Mammary epithelial cell (primary cell): ENCODE measurements at regions not wholly inside any gene's neighbourhood (a gene's known extent, or its start where the extent isn't known, plus 50 kb on each side); places are given as distances from the start of the nearest gene placed in this dataset.

Experiments used
- EZH2 ChIP-seq: IDR thresholded peaks from 2 replicates; pipeline ENCODE4 v1.6.1; 2012; ENCODE audit warnings: low read length, inconsistent platforms, borderline replicate concordance
- TF ChIP-seq, protein P1 (sequence below), 2 donors: IDR thresholded peaks in 1 of 2; conservative IDR thresholded peaks in 1 of 2; 2 replicates each; pipeline ENCODE4 v1.5.1; 2011 to 2012; ENCODE audit warnings: inconsistent platforms in 2 of 2, low read length in 2 of 2, mild to moderate bottlenecking in 2 of 2, control low read depth in 1 of 2, low read depth in 1 of 2; ENCODE audit not compliant: insufficient read depth in 1 of 2; ENCODE audit errors: extremely low read depth in 1 of 2

DNA sequence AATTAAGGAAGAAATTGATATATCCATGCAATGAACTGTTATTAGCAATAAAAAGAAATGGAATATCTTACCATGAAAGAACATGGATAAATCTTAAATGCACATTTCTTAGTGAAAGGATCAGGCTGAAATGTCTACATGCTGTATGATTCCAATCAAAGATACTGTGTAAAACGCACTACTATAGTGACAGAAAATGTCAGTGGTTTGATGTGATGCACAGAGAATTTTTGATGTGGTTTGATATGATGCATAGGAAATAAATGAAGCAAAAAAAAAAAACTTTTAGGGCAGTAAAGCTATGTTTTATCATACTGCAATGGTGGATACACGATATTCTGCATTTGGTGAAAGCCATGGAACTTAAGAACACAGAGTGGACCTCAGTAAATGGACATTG lies 547.6 kb downstream of the GABRG1 start:
- TF ChIP-seq, protein P1, sequence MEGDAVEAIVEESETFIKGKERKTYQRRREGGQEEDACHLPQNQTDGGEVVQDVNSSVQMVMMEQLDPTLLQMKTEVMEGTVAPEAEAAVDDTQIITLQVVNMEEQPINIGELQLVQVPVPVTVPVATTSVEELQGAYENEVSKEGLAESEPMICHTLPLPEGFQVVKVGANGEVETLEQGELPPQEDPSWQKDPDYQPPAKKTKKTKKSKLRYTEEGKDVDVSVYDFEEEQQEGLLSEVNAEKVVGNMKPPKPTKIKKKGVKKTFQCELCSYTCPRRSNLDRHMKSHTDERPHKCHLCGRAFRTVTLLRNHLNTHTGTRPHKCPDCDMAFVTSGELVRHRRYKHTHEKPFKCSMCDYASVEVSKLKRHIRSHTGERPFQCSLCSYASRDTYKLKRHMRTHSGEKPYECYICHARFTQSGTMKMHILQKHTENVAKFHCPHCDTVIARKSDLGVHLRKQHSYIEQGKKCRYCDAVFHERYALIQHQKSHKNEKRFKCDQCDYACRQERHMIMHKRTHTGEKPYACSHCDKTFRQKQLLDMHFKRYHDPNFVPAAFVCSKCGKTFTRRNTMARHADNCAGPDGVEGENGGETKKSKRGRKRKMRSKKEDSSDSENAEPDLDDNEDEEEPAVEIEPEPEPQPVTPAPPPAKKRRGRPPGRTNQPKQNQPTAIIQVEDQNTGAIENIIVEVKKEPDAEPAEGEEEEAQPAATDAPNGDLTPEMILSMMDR (conservative IDR thresholded peaks at IDR 0.05 in 1 of 2, IDR thresholded peaks at IDR 0.05 in 1 of 2; ENCODE audit: extremely low read depth in 1 of 2, insufficient read depth in 1 of 2, low read depth in 1 of 2, low read length in 2 of 2) = no peak
- TF ChIP-seq EZH2 = no peak
